ENCODE measurements at regions not wholly inside any gene's neighbourhood (a gene's known extent, or its start where the extent isn't known, plus 50 kb on each side); places are given as distances from the start of the nearest gene placed in this dataset.

DNA sequence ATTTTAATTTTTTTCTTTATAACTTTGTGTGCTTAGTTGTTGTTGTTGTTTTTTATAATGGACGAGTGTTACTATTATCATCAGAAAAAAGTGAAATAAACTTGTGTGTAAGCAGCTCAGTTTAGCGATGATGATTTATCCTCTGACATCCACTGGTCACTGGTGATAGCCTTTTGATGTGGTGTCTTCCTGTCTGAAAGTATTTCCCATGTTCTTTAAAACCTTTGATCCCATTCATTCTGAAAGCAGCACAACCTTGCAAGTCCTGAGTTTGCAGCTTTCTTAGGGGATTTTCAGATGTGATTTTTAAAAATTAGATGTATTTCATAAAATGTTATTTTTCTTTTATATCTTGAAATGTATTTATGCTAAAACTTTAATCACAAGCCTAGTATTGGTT is 85.9 kb upstream of the ZPLD1 start:
- TF ChIP-seq, protein P1, sequence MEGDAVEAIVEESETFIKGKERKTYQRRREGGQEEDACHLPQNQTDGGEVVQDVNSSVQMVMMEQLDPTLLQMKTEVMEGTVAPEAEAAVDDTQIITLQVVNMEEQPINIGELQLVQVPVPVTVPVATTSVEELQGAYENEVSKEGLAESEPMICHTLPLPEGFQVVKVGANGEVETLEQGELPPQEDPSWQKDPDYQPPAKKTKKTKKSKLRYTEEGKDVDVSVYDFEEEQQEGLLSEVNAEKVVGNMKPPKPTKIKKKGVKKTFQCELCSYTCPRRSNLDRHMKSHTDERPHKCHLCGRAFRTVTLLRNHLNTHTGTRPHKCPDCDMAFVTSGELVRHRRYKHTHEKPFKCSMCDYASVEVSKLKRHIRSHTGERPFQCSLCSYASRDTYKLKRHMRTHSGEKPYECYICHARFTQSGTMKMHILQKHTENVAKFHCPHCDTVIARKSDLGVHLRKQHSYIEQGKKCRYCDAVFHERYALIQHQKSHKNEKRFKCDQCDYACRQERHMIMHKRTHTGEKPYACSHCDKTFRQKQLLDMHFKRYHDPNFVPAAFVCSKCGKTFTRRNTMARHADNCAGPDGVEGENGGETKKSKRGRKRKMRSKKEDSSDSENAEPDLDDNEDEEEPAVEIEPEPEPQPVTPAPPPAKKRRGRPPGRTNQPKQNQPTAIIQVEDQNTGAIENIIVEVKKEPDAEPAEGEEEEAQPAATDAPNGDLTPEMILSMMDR (IDR thresholded peaks at IDR 0.05) = no peak
- no peak for TF ChIP-seq ZFX (IDR thresholded peaks at IDR 0.05; ENCODE audit: borderline replicate concordance)
